DND-41 (cell line): ENCODE measurements at regions not wholly inside any gene's neighbourhood (a gene's known extent, or its start where the extent isn't known, plus 50 kb on each side); places are given as distances from the start of the nearest gene placed in this dataset.
"Not testable (repeated sequence)": the region's sequence is repeated elsewhere in the genome, so short reads cannot be mapped to it uniquely, and the experiment has no call there.

ENCODE experiments used
- EZH2 ChIP-seq: IDR thresholded peaks from 3 replicates; pipeline ENCODE4 v1.6.1; 2012; ENCODE audit warnings: borderline replicate concordance, low read depth, mild to moderate bottlenecking, moderate library complexity, low read length, inconsistent platforms; ENCODE audit not compliant: severe bottlenecking
- TF ChIP-seq, protein P1 (sequence below): IDR thresholded peaks from 2 replicates; pipeline ENCODE4 v1.5.1; 2012; ENCODE audit warnings: borderline replicate concordance, low read length, moderate library complexity, mild to moderate bottlenecking; ENCODE audit not compliant: poor library complexity, severe bottlenecking; ENCODE audit errors: extremely low read depth

DNA sequence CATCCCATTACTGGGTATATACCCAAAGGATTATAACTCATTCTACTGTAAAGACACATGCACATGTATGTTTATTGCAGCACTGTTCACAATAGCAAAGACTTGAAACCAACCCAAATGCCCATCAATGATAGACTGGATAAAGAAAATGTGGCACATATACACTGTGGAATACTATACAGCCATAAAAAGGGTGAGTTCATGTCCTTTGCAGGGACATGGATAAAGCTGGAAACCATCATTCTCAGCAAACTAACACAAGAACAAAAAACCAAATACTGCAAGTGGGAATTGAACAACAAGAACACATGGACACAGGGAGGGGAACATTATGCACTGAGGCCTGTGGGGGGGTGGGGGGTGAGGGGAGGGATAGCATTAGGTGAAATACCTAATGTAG is 1155.9 kb downstream of the UQCRFS1 start:
- TF ChIP-seq, protein P1, sequence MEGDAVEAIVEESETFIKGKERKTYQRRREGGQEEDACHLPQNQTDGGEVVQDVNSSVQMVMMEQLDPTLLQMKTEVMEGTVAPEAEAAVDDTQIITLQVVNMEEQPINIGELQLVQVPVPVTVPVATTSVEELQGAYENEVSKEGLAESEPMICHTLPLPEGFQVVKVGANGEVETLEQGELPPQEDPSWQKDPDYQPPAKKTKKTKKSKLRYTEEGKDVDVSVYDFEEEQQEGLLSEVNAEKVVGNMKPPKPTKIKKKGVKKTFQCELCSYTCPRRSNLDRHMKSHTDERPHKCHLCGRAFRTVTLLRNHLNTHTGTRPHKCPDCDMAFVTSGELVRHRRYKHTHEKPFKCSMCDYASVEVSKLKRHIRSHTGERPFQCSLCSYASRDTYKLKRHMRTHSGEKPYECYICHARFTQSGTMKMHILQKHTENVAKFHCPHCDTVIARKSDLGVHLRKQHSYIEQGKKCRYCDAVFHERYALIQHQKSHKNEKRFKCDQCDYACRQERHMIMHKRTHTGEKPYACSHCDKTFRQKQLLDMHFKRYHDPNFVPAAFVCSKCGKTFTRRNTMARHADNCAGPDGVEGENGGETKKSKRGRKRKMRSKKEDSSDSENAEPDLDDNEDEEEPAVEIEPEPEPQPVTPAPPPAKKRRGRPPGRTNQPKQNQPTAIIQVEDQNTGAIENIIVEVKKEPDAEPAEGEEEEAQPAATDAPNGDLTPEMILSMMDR, result not testable (repeated sequence)
- TF ChIP-seq EZH2, result not testable (repeated sequence)
